ENCODE measurements at regions not wholly inside any gene's neighbourhood (a gene's known extent, or its start where the extent isn't known, plus 50 kb on each side); places are given as distances from the start of the nearest gene placed in this dataset.
"Not testable (repeated sequence)": the region's sequence is repeated elsewhere in the genome, so short reads cannot be mapped to it uniquely, and the experiment has no call there.

- no peak for DNase-seq (ENCODE audit: low spot score)
- TF ChIP-seq CTCF (IDR thresholded peaks at IDR 0.05; ENCODE audit: extremely low read depth, missing control alignments) = no peak
Observed at GRCh38 chr14:43411841-43412240, 1095.2 kb downstream of the FSCB start.

- DNase-seq (ENCODE audit: low spot score) = no peak
- TF ChIP-seq CTCF (IDR thresholded peaks at IDR 0.05; ENCODE audit: extremely low read depth, missing control alignments) = no peak
Observed at GRCh38 chr14:43410631-43411030, 1096.5 kb downstream of the FSCB start.

GRCh38 chr14:43408472-43408871, 1098.6 kb downstream of the FSCB start:
- DNase-seq (ENCODE audit: low spot score) = no peak
- no peak for TF ChIP-seq CTCF (IDR thresholded peaks at IDR 0.05; ENCODE audit: extremely low read depth, missing control alignments)

- TF ChIP-seq CTCF (IDR thresholded peaks at IDR 0.05; ENCODE audit: extremely low read depth, missing control alignments) = no peak
- no peak for DNase-seq (ENCODE audit: low spot score)
Observed at GRCh38 chr14:43407706-43408105, 1099.4 kb downstream of the FSCB start.

GRCh38 chr14:43406931-43407330, 1100.2 kb downstream of the FSCB start:
- DNase-seq (ENCODE audit: low spot score) = no peak
- TF ChIP-seq CTCF (IDR thresholded peaks at IDR 0.05; ENCODE audit: extremely low read depth, missing control alignments) = no peak

- DNase-seq (ENCODE audit: low spot score) = no peak
- no peak for TF ChIP-seq CTCF (IDR thresholded peaks at IDR 0.05; ENCODE audit: extremely low read depth, missing control alignments)
Observed at GRCh38 chr14:43399289-43399688, 1107.8 kb downstream of the FSCB start.

- DNase-seq (ENCODE audit: low spot score) = not testable (repeated sequence)
Observed at GRCh38 chr14:43370565-43370896, 1136.6 kb downstream of the FSCB start.

- no peak for TF ChIP-seq CTCF (IDR thresholded peaks at IDR 0.05; ENCODE audit: extremely low read depth, missing control alignments)
- no peak for DNase-seq (ENCODE audit: low spot score)
Observed at GRCh38 chr14:43369710-43370564, 1137.1 kb downstream of the FSCB start.

All from GM20000 (cell line).